A549 (cell line): ENCODE measurements at regions not wholly inside any gene's neighbourhood (a gene's known extent, or its start where the extent isn't known, plus 50 kb on each side); places are given as distances from the start of the nearest gene placed in this dataset.

Source experiments
- ATAC-seq, 2 experiments: fragments of 200-7000 bp in 1 of 2; fragments of >200 bp in 1 of 2; cut with Nextera tagmentation in 1 of 2; cut with Tn5 transposase in 1 of 2; 3 replicates each; pipeline versions ENCODE4 v1.8.0 to v1.9.1; 2018 to 2020; ENCODE audit warnings: mild to moderate bottlenecking in 1 of 2, moderate library complexity in 1 of 2
- CTCF ChIA-PET: fragments of 300-600 bp; sonication (Branson Sonifier 250); formaldehyde crosslinking; extraction: SDS; loops from one replicate; lab custom pipeline; 2021; ENCODE audit warnings: antibody characterized with exemption, inconsistent platforms; lab: Yijun Ruan, JAX
- POLR2A ChIA-PET: fragments of 350-600 bp; formaldehyde crosslinking; extraction: SDS; loops from one replicate; lab custom pipeline; 2021; ENCODE audit warnings: antibody characterized with exemption, inconsistent platforms; lab: Yijun Ruan, JAX
- DNase-seq, 2 experiments: peaks; one replicate each; pipeline versions ENCODE4 v3.0.0 to v3.0.0-alpha.2; 2011 to 2016; ENCODE audit warnings: low read depth in 1 of 2, low spot score in 1 of 2
- FAIRE-seq: peaks from 2 replicates; lab custom pipeline; 2011; peaks lifted over from hg19 to GRCh38; lab: Jason Lieb, UNC
- H3K27ac ChIP-seq, 2 experiments: fragments of >200 bp; sonication (Bioruptor Twin); formaldehyde crosslinking; 3 replicates each; pipeline ENCODE4 v1.5.1; 2016 to 2017
- H3K4me1 ChIP-seq: fragments of >200 bp; sonication (Bioruptor Twin); formaldehyde crosslinking; 3 replicates; pipeline ENCODE4 v1.6.1; 2016
- H3K4me2 ChIP-seq: fragments of >200 bp; sonication (Bioruptor Twin); formaldehyde crosslinking; 3 replicates; pipeline ENCODE4 v1.6.1; 2016
- H3K4me3 ChIP-seq: fragments of >200 bp; sonication (Bioruptor Twin); formaldehyde crosslinking; 3 replicates; pipeline ENCODE4 v1.5.1; 2016
- H3K9me3 ChIP-seq: fragments of >200 bp; sonication (Bioruptor Twin); formaldehyde crosslinking; 3 replicates; pipeline ENCODE4 v1.6.1; 2016
- BCL3 ChIP-seq: fragments of >200 bp; sonication (Bioruptor Twin); formaldehyde crosslinking; IDR thresholded peaks from 3 replicates; pipeline ENCODE4 v1.6.1; 2016
- CTCF ChIP-seq: fragments of >200 bp; sonication (Bioruptor Twin); formaldehyde crosslinking; IDR thresholded peaks from 3 replicates; pipeline ENCODE4 v1.5.1; 2016
- EHF ChIP-seq: fragments of 250-450 bp; sonication (Bioruptor Pico); IDR thresholded peaks from 2 replicates; pipeline ENCODE4 v1.5.0; 2020; ENCODE audit warnings: mild to moderate bottlenecking
- FOSL2 ChIP-seq, 2 experiments: fragments of 450-650 bp in 1 of 2; fragments of >200 bp in 1 of 2; sonication (Bioruptor Twin) in 1 of 2; formaldehyde crosslinking; IDR thresholded peaks; 2 replicates each; pipeline versions ENCODE4 v1.5.0 to v1.6.1; 2016 to 2020; ENCODE audit warnings: mild to moderate bottlenecking in 1 of 2, moderate library complexity in 1 of 2
- HDAC2 ChIP-seq: fragments of 200-600 bp; sonication (generic); IDR thresholded peaks from 2 replicates; pipeline ENCODE4 v1.6.1; 2016
- HOXA7 ChIP-seq: fragments of 250-450 bp; sonication (Bioruptor Pico); IDR thresholded peaks from 2 replicates; pipeline ENCODE4 v1.5.0; 2020; ENCODE audit warnings: mild to moderate bottlenecking, moderate library complexity
- KDM5A ChIP-seq: fragments of 200-600 bp; sonication (generic); IDR thresholded peaks from 2 replicates; pipeline ENCODE4 v1.6.1; 2016; ENCODE audit warnings: antibody characterized with exemption, mild to moderate bottlenecking
- NFE2L2 ChIP-seq: fragments of 150-350 bp; conservative IDR thresholded peaks from 2 replicates; pipeline ENCODE4 v1.6.1; 2014; ENCODE audit warnings: low read length
- POLR2AphosphoS2 ChIP-seq: conservative IDR thresholded peaks from 2 replicates; pipeline ENCODE4 v1.6.1; 2012; ENCODE audit warnings: low read length, improper control_type of control experiment, inconsistent platforms
- RAD21 ChIP-seq, 2 experiments: fragments of >200 bp in 1 of 2; sonication (Bioruptor Twin) in 1 of 2; formaldehyde crosslinking in 1 of 2; IDR thresholded peaks in 1 of 2; conservative IDR thresholded peaks in 1 of 2; 2 replicates in 1 of 2; 3 replicates in 1 of 2; pipeline ENCODE4 v1.6.1; 2012 to 2018; ENCODE audit warnings: inconsistent platforms in 1 of 2
- RCOR1 ChIP-seq: fragments of 150-350 bp; IDR thresholded peaks from 2 replicates; pipeline ENCODE4 v1.6.1; 2014; ENCODE audit warnings: antibody characterized with exemption, low read length, low read depth
- SMC3 ChIP-seq: fragments of >200 bp; sonication (Bioruptor Twin); formaldehyde crosslinking; IDR thresholded peaks from 3 replicates; pipeline ENCODE4 v1.6.1; 2018; ENCODE audit warnings: inconsistent platforms
- TFCP2L1 ChIP-seq: fragments of 250-450 bp; sonication (Bioruptor Pico); IDR thresholded peaks from 2 replicates; pipeline ENCODE4 v1.5.0; 2021; ENCODE audit warnings: mild to moderate bottlenecking
- TP53 ChIP-seq: fragments of 250-450 bp; sonication (Bioruptor Pico); IDR thresholded peaks from 2 replicates; pipeline ENCODE4 v1.5.0; 2021; ENCODE audit warnings: mild to moderate bottlenecking, moderate library complexity
- ZC3H11A ChIP-seq: fragments of 450-650 bp; IDR thresholded peaks from 2 replicates; pipeline ENCODE4 v1.6.1; 2014; ENCODE audit warnings: antibody characterized with exemption, mild to moderate bottlenecking
- ZNF302 ChIP-seq: fragments of 250-450 bp; sonication (Bioruptor Pico); IDR thresholded peaks from 2 replicates; pipeline ENCODE4 v1.9.0; 2021; ENCODE audit warnings: inconsistent platforms, mild to moderate bottlenecking, moderate library complexity
- WGBS: methylation state at CpG from one replicate; pipeline ENCODE4 v1.1.6; 2017; ENCODE audit errors: missing lambda C conversion rate; 5-methylcytosine and 5-hydroxymethylcytosine counted together
- TF ChIP-seq, protein P1 (sequence below): fragments of 250-450 bp; sonication (Bioruptor Pico); IDR thresholded peaks from 2 replicates; pipeline ENCODE4 v1.5.0; 2020; ENCODE audit warnings: low read depth, mild to moderate bottlenecking, moderate library complexity

DNA sequence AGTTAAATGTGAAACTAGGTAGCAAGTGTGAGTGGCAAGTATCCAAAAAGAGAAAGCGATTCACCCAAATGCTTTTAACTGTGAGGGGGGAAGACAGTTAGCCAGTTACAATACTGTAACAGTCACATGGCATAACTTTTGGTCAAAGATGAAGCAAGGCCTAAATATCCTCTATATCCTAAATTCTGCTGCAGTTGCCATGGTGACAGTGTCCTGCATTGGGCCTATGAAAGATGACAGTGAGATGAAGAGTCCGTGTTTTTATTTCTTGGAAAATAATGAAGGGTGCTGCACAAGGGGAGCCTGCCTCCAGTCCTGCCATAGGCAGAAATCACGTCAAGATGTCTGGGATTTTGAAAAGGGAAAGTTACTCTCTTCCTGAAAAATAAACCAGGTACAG is 534.6 kb downstream of the NTRK2 start:
- ATAC-seq (no peak), DNase-seq (no peak), FAIRE-seq (no peak)
- WGBS, result 12% methylated on average over 3 of the region's 3 CpGs
- TF ChIP-seq RAD21 (conservative IDR thresholded peaks at IDR 0.05 in 1 of 2, IDR thresholded peaks at IDR 0.05 in 1 of 2) (no peak), RCOR1 (no peak)
- H3K27ac ChIP-seq, result no peak overlapping the region
- no peaks in the 10 kb centered on the region for H3K4me1 ChIP-seq
- POLR2A ChIA-PET, result no interaction called here
- no peak overlapping the region for H3K4me2 ChIP-seq
- CTCF ChIA-PET, result no interaction called here
- no peaks in the 10 kb centered on the region for H3K9me3 ChIP-seq
- H3K4me3 ChIP-seq, result no peak overlapping the region

GRCh38 chr9:85202596-85202995 is 533.1 kb downstream of the NTRK2 start:
- Histone ChIP-seq H3K27ac (no peak overlapping the region), H3K4me1 (no peaks in the 10 kb centered on the region), H3K4me3 (no peak overlapping the region), H3K4me2 (no peak overlapping the region), H3K9me3 (0 out of 3 replicates have a peak, but pooled peaks cover 2% of the 10 kb centered on the region)
- TF ChIP-seq FOSL2 (IDR thresholded peaks at IDR 0.05), result no peak
- no peak for TF ChIP-seq FOSL2 (CRISPR knock-in tag; IDR thresholded peaks at IDR 0.05)
- TF ChIP-seq ZNF302 (CRISPR knock-in tag), result no peak
- no peak for TF ChIP-seq NFE2L2
- TF ChIP-seq, protein P1, sequence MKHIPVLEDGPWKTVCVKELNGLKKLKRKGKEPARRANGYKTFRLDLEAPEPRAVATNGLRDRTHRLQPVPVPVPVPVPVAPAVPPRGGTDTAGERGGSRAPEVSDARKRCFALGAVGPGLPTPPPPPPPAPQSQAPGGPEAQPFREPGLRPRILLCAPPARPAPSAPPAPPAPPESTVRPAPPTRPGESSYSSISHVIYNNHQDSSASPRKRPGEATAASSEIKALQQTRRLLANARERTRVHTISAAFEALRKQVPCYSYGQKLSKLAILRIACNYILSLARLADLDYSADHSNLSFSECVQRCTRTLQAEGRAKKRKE (CRISPR knock-in tag), result no peak
- no peak for TF ChIP-seq BCL3
- no peak for TF ChIP-seq HOXA7 (CRISPR knock-in tag)
- TF ChIP-seq CTCF, result no peak
- TF ChIP-seq TP53, result no peak
- TF ChIP-seq POLR2AphosphoS2, result no peak
- no peak for TF ChIP-seq RCOR1
- no peak for TF ChIP-seq HDAC2
- no peak for TF ChIP-seq TFCP2L1
- no peak for TF ChIP-seq EHF
- ATAC-seq, result no peak
- CTCF ChIA-PET, result interaction anchor here (0.8 kb wide), 1 partner anchor 806 kb away, joined by 4 read pairs; no protein-coding TSS in a partner anchor
- POLR2A ChIA-PET, result no interaction called here
- 11% methylated on average over 3 of the region's 3 CpGs for WGBS
- FAIRE-seq, result no peak
- no peak for DNase-seq

- TF ChIP-seq TP53 (no peak), ZC3H11A (no peak), SMC3 (no peak), TFCP2L1 (no peak), KDM5A (no peak)
- CTCF ChIA-PET, result no interaction called here
- POLR2A ChIA-PET, result no interaction called here
Measured at GRCh38 chr9:85200726-85201404, 531.3 kb downstream of the NTRK2 start.

More at GRCh38 chr9:85200726-85201404, 531.3 kb downstream of the NTRK2 start:
- WGBS, result 1% methylated on average over 3 of the region's 3 CpGs
- DNase-seq (no peak), ATAC-seq (no peak), FAIRE-seq (no peak)
- Histone ChIP-seq H3K4me1 (no peaks in the 10 kb centered on the region), H3K4me2 (no peak overlapping the region), H3K27ac (no peak overlapping the region), H3K9me3 (0 out of 3 replicates have a peak, but pooled peaks cover 2% of the 10 kb centered on the region), H3K4me3 (no peak overlapping the region)
